Peyer's patch (tissue), 4 donors: ENCODE measurements at regions not wholly inside any gene's neighbourhood (a gene's known extent, or its start where the extent isn't known, plus 50 kb on each side); places are given as distances from the start of the nearest gene placed in this dataset.

Experiments used
- CTCF ChIP-seq, 6 experiments: fragments of 450-650 bp in 4 of 6; fragments of 200-600 bp in 2 of 6; sonication (generic) in 1 of 6; IDR thresholded peaks; one replicate each; pipeline ENCODE4 v1.5.1; 2017 to 2019; ENCODE audit warnings: antibody characterized with exemption in 6 of 6, mild to moderate bottlenecking in 3 of 6, moderate library complexity in 1 of 6
- POLR2A ChIP-seq, 2 donors: fragments of 450-650 bp; IDR thresholded peaks; one replicate each; pipeline ENCODE4 v1.5.1; 2017; ENCODE audit warnings: antibody characterized with exemption in 2 of 2, mild to moderate bottlenecking in 2 of 2, moderate library complexity in 2 of 2

- TF ChIP-seq CTCF (IDR thresholded peaks at IDR 0.05) = no peak
- no peak for TF ChIP-seq POLR2A (IDR thresholded peaks at IDR 0.05)
Measured at GRCh38 chr17:65292430-65292829, 155.3 kb downstream of the RGS9 start.
